GM18507 (cell line): ENCODE measurements at regions not wholly inside any gene's neighbourhood (a gene's known extent, or its start where the extent isn't known, plus 50 kb on each side); places are given as distances from the start of the nearest gene placed in this dataset.
A peak's percentile ranks its signal among the peaks of the same experiment; 100 is the strongest.
"Not testable (repeated sequence)": the region's sequence is repeated elsewhere in the genome, so short reads cannot be mapped to it uniquely, and the experiment has no call there.

Experiments
- DNase-seq: peaks from one replicate; pipeline ENCODE4 v3.0.0; 2011; ENCODE audit warnings: low read depth; ENCODE audit not compliant: insufficient read length; ENCODE audit errors: extremely low spot score
- FAIRE-seq: peaks from 2 replicates; lab custom pipeline; 2011; peaks lifted over from hg19 to GRCh38; lab: Jason Lieb, UNC

- DNase-seq (no peak), FAIRE-seq (no peak)
Observed at GRCh38 chr12:46531059-46531785, 158.6 kb upstream of the SLC38A2 start.

- DNase-seq (no peak), FAIRE-seq (no peak)
Observed at GRCh38 chr12:46530373-46531056, 157.9 kb upstream of the SLC38A2 start.

GRCh38 chr12:46526233-46526632 lies 153.7 kb upstream of the SLC38A2 start:
- FAIRE-seq (no peak), DNase-seq (no peak)

GRCh38 chr12:46524778-46525177 lies 152.2 kb upstream of the SLC38A2 start:
- FAIRE-seq (no peak), DNase-seq (no peak)

GRCh38 chr12:46523863-46524770 lies 151.5 kb upstream of the SLC38A2 start:
- DNase-seq (no peak), FAIRE-seq (no peak)

GRCh38 chr12:46523446-46523845 lies 150.9 kb upstream of the SLC38A2 start:
- DNase-seq (no peak), FAIRE-seq (no peak)

GRCh38 chr12:46522071-46522470 lies 149.5 kb upstream of the SLC38A2 start:
- no peak for DNase-seq
- no peak for FAIRE-seq

- FAIRE-seq (no peak), DNase-seq (no peak)
Observed at GRCh38 chr12:46521145-46521544, 148.6 kb upstream of the SLC38A2 start.

GRCh38 chr12:46519407-46519806 lies 146.8 kb upstream of the SLC38A2 start:
- DNase-seq (no peak), FAIRE-seq (no peak)

GRCh38 chr12:46518729-46519128 lies 146.2 kb upstream of the SLC38A2 start:
- FAIRE-seq (no peak), DNase-seq (no peak)

GRCh38 chr12:46518169-46518568 lies 145.6 kb upstream of the SLC38A2 start:
- DNase-seq (no peak), FAIRE-seq (no peak)

GRCh38 chr12:46517579-46517962 lies 145.0 kb upstream of the SLC38A2 start:
- DNase-seq = no peak
- no peak for FAIRE-seq

GRCh38 chr12:46516933-46517578 lies 144.5 kb upstream of the SLC38A2 start:
- FAIRE-seq (peak; percentile 88), DNase-seq (peak; percentile 32)

- no peak for DNase-seq
- no peak for FAIRE-seq
Observed at GRCh38 chr12:46516238-46516932, 143.8 kb upstream of the SLC38A2 start.

GRCh38 chr12:46515829-46516228 lies 143.3 kb upstream of the SLC38A2 start:
- FAIRE-seq (no peak), DNase-seq (no peak)

GRCh38 chr12:46514886-46515285 lies 142.3 kb upstream of the SLC38A2 start:
- DNase-seq = no peak
- no peak for FAIRE-seq

- FAIRE-seq, DNase-seq: not testable (repeated sequence)
Observed at GRCh38 chr12:46510257-46510656, 137.7 kb upstream of the SLC38A2 start.

GRCh38 chr12:46509135-46509534 lies 136.6 kb upstream of the SLC38A2 start:
- no peak for FAIRE-seq
- no peak for DNase-seq

- no peak for FAIRE-seq
- DNase-seq = no peak
Observed at GRCh38 chr12:46508651-46509050, 136.1 kb upstream of the SLC38A2 start.
